NCI-H460 (cell line): ENCODE measurements at regions not wholly inside any gene's neighbourhood (a gene's known extent, or its start where the extent isn't known, plus 50 kb on each side); places are given as distances from the start of the nearest gene placed in this dataset.

Experiments
- DNase-seq: peaks from one replicate; pipeline ENCODE4 v3.0.0-alpha.2; 2016; ENCODE audit warnings: low read depth; ENCODE audit errors: extremely low read depth

GRCh38 chr5:74430631-74431289 is 209.8 kb downstream of the ENC1 start:
- DNase-seq, result no peak

- no peak for DNase-seq
These were observed 211.0 kb downstream of the ENC1 start for GRCh38 chr5:74429495-74429894.

DNA sequence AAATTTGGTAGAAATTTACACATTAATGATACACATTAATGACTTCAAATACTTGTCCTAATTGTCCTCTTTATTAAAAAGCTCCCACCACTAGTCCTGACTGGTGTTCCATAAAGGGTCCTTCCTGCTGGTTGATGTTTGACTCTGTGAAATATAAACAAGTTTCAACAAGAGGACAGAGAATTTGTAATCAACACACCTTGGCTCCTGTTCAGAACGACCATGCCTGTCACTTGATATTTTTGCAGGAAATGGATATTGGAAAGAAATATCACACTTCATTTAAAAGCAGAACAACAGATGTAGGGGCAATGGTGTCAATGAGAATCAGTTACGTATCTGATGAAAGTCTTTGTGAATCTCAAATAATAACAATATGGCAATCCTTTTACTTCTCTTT is 211.7 kb downstream of the ENC1 start:
- DNase-seq, result no peak

GRCh38 chr5:74428275-74428674 is 212.3 kb downstream of the ENC1 start:
- DNase-seq, result no peak

- DNase-seq, result no peak
These were observed 214.0 kb downstream of the ENC1 start for GRCh38 chr5:74426506-74426905.

GRCh38 chr5:74424162-74424868 is 216.2 kb downstream of the ENC1 start:
- no peak for DNase-seq

DNA sequence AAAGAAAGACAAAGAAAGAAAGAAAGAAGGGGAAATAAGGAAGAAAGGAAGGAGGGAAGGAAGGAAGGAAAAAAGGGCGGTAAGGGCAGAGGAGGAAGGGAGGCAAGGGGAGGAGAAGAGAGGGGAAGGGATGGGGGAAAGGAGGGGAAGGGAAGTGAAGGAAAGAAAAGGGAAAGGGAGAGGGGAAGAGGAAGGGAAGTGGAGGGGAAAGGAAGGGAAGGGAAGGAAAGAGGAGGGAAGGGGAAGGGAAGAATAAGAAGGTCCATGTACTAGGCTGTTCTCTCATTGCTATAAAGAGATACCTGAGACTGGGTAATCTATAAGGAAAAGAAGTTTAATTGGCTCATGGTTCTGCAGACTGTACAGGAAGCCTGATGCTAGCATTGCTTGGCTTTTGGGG is 217.1 kb downstream of the ENC1 start:
- no peak for DNase-seq

DNA sequence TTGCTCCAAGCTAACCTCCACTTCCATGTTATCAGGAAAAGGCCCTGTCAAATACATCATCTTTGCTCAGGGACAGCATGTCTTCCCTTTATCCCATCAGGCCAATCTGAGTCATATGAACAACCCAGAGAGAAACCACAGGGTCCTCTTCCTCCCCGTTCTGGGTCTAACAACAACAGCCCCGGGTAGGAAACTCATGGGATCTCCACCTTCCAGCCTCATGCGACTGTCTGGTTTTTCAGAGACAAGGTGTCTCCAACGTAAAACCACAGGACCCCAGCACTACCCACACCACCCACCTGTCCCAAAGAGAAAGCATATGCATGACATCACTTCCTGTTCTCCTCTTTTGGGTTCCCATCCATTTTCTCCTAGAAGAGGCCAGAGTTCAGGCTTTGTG is 217.9 kb downstream of the ENC1 start:
- DNase-seq, result no peak

GRCh38 chr5:74422030-74422429 is 218.5 kb downstream of the ENC1 start:
- DNase-seq, result no peak

GRCh38 chr5:74421377-74421776 is 219.2 kb downstream of the ENC1 start:
- DNase-seq, result no peak

- no peak for DNase-seq
These were observed 219.6 kb downstream of the ENC1 start for GRCh38 chr5:74420947-74421346.

DNA sequence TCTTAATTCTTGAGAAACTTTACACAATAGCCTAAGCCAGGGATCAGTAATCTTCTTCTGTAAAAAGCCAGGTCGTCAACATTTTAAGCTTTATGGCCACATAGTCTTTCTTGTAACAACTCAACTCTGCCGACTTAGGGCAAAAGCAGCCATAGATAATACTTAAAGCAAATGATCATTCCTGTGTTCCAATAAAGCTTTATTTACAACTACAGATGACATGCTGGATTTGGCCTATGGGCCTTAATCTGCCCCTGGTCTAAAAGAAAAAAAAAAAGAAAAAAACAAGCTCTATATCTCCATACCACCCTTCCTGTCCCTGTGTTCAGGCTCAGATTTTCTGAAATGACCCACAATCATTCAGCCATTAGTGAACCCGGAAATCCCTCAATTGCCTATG is 220.3 kb downstream of the ENC1 start:
- DNase-seq, result no peak

DNA sequence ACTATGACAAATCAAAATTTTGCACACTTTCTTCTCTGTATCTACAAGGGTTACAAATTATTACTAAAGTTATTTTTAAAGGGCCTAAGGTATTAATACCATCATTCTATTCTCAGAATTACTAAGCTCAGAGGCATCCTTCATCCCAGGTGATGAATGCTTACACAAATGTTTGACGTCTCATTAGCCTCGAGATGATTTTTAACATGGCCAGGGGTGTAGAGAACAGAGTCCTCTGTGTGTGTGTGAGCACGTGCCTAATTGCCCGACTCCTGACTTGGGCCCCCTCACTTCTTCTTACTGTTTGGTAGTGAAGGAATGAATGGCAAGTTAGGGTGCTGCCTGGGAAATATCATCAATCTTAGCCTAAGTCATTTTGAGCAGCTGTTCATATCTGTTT is 221.1 kb downstream of the ENC1 start:
- DNase-seq, result no peak

DNA sequence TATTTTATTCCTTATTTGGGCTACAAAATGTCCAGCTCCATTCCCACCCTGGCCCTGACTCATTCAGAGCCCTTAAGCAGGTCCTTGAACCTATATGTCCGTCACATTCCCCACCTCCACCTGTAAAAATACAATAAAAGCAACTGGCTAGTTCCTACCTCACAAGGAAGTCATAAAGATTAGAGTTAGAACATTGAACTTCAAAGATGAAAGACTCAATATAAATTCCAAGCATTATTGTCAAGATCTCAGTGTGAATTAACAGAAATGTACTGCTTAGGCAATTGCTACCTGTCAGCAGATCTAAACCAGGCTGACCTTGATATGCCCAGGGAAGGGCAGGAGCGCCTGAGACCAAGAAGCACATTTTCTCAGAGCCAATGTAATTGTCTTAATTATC is 221.8 kb downstream of the ENC1 start:
- DNase-seq, result no peak

DNA sequence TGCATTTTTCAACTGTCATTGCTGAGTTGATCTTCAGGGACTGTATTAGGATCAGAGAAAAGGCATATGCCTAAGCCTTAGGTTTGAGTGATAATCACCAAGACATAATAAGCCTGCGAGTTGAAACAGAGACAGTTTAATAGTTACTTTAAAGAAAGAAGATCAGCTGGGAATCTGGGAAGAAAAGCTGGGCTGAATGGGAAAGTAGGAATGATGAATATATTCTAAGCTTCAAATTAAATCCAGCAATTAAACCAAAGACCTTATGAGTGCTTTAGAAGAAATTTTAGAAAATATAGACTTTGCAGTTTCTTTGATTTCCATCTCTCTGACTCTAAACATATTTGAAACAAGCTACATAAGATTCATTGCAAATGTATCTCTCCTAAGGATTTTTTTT is 222.3 kb downstream of the ENC1 start:
- DNase-seq, result no peak

DNA sequence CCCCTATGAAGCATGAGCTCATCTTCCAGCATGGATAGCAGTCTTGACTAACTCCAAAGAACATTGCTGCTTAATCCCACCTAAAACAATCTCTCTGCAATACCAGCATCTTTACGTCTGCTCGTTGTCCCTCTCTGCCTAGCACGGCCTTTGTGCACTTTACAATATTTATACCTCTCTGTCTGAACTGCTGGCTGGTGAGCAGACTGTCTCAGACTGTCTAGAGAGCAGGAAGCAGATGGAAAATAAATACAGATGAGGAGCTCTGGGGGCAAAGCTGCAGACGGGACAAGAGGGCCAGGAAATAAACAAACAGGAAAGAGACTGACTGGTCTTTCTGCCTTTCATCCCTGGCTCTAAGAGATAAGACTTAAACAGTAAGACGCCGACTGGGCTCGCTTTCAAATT is 224.8 kb downstream of the ENC1 start:
- no peak for DNase-seq

DNA sequence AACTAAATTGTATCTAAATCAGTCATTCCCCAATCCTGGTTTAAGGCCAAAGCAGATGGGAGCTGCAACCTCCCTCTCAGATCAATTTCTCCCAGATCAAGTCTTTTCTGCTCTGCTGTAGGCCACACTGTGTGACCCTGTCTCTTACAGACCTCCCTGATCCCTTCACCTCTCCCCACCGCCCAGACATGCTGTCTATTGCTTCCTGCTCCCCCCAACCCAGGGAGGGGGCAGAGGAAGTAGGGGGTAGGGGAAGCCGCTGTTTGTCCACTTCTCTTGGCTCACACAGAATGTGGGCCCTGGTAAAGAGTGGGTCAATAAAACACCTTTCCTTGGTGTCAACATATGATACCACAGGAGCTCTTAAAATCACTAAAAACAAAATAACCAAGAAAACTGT is 226.3 kb downstream of the ENC1 start:
- no peak for DNase-seq

DNA sequence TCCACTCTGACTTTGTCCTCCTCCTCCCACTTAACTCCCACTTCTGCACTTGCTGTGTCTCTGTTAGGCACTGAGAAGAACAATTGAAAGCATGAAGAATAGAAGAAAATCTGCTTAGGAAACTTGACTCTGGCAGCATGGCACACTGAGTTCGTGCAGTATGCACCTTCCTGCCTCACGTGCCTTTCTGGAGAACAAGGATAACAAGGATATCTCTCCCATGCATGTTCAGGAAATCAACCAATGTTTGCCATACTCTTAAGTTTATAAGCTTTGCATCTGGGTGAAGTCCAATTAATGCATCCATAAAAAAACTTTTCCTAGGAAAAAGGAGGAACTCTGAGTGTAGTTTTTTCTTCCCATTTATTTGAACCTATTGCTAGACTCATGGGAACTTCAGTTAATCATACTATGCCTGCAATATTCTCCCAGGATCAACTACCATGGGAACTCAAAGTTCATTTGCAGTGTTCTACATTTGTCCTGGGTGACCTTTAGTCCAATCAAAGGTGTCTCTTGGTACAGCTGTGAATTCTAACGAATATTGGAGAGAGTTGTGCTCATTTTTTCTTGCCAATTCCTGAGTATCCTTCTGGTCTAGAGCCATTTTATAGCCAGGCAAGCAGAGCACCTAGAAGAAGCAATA is 227.0 kb downstream of the ENC1 start:
- DNase-seq, result no peak

DNA sequence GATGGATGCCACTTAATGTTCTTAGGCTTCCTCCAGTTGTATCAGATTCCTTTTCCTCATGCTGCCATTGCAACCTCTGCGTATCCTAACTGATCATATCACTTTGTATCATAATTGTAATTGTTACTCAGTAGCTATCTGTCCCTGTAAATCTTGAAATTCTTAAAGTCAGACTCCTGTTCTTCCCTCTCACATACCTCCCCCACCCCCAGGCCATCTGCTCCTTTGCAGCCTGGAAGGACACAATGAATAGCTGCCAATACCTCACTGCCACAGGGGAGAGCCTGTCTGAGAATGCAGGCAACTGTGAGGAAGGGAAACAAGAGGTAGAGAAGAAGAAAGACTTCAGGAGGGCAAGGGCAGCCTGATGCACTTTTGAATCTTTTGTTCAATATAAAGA is 228.5 kb downstream of the ENC1 start:
- DNase-seq, result no peak

DNA sequence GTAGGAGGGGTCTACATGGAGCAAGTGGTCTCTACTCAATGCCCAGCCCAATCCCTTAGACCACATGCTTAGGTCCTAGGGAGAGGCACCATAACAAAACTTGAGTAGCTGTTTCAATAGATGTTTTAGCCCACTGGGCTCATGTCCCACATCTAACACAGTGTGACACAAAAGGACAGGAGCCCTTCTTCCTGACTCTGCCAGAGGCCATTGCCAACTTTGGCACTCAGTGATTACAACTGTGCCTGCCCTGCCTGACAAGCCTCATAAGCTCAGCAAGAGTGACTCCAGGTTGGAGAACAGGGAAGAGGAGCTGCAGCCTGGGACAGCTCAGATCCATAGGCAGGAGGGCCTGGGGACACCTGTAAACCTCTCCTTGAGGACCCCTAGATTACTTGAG is 230.8 kb downstream of the ENC1 start:
- DNase-seq, result no peak

GRCh38 chr5:74409166-74409706 is 231.3 kb downstream of the ENC1 start:
- DNase-seq, result no peak
